OCI-LY1 (cell line): ENCODE measurements at regions not wholly inside any gene's neighbourhood (a gene's known extent, or its start where the extent isn't known, plus 50 kb on each side); places are given as distances from the start of the nearest gene placed in this dataset.

Experiments
- H2AFZ ChIP-seq: fragments of 200-600 bp; sonication (generic), shearing (Covaris generic); 2 replicates; pipeline ENCODE4 v1.6.0; 2014; ENCODE audit warnings: antibody characterized with exemption, mild to moderate bottlenecking, low read length
- H3F3A ChIP-seq: fragments of 200-600 bp; sonication (generic), shearing (Covaris generic); 2 replicates; pipeline ENCODE4 v1.6.0; 2014; ENCODE audit warnings: mild to moderate bottlenecking, antibody characterized with exemption, low read length, moderate library complexity; ENCODE audit not compliant: insufficient read depth
- H3K27ac ChIP-seq: fragments of 200-600 bp; sonication (generic); 2 replicates; pipeline ENCODE4 v1.5.1; 2014; ENCODE audit warnings: low read length, mixed run types, mild to moderate bottlenecking, low read depth; ENCODE audit not compliant: poor library complexity, severe bottlenecking
- H3K27me3 ChIP-seq: fragments of 200-600 bp; sonication (generic); 2 replicates; pipeline ENCODE4 v1.6.0; 2014; ENCODE audit warnings: antibody characterized with exemption, mild to moderate bottlenecking, low read length, moderate library complexity; ENCODE audit not compliant: insufficient read depth
- H3K36me3 ChIP-seq: fragments of 200-600 bp; sonication (generic); 2 replicates; pipeline ENCODE4 v1.6.1; 2014; ENCODE audit warnings: mild to moderate bottlenecking, antibody characterized with exemption, low read length, moderate library complexity, mixed read lengths; ENCODE audit not compliant: insufficient read depth
- H3K4me1 ChIP-seq: fragments of 200-600 bp; sonication (generic); 2 replicates; pipeline ENCODE4 v1.5.1; 2014; ENCODE audit warnings: mild to moderate bottlenecking, low read length, moderate library complexity; ENCODE audit not compliant: insufficient read depth, severe bottlenecking
- H3K4me2 ChIP-seq: fragments of 200-600 bp; sonication (generic), shearing (Covaris generic); 2 replicates; pipeline ENCODE4 v1.6.1; 2014; ENCODE audit warnings: low read length
- H3K4me3 ChIP-seq: fragments of 200-600 bp; sonication (generic); 2 replicates; pipeline ENCODE4 v1.5.1; 2014; ENCODE audit warnings: low read length, low read depth, mild to moderate bottlenecking, mixed read lengths; ENCODE audit not compliant: poor library complexity, severe bottlenecking
- H3K79me2 ChIP-seq: fragments of 200-600 bp; shearing (Covaris generic); 2 replicates; pipeline ENCODE4 v1.6.1; 2016; ENCODE audit warnings: mixed run types, low read length, mixed read lengths; ENCODE audit not compliant: insufficient read depth
- H3K9ac ChIP-seq: fragments of 200-600 bp; sonication (generic), shearing (Covaris generic); 2 replicates; pipeline ENCODE4 v1.6.1; 2014; ENCODE audit warnings: mild to moderate bottlenecking, low read length, mixed read lengths
- H3K9me2 ChIP-seq: fragments of 200-600 bp; sonication (generic), shearing (Covaris generic); 2 replicates; pipeline ENCODE4 v1.6.1; 2014; ENCODE audit warnings: low read depth, mild to moderate bottlenecking, low read length, mixed read lengths
- H3K9me3 ChIP-seq: fragments of 200-600 bp; shearing (Covaris generic); 2 replicates; pipeline ENCODE4 v1.6.1; 2014; ENCODE audit warnings: low read length, mixed read lengths
- H4K20me1 ChIP-seq: fragments of 200-600 bp; sonication (generic), shearing (Covaris generic); 2 replicates; pipeline ENCODE4 v1.6.0; 2016; ENCODE audit warnings: mild to moderate bottlenecking, low read length; ENCODE audit not compliant: insufficient read depth
- EZH2 ChIP-seq: fragments of 200-600 bp; sonication (generic), shearing (Covaris generic); IDR thresholded peaks from 2 replicates; pipeline ENCODE4 v1.8.0; 2017; ENCODE audit warnings: borderline replicate concordance, mixed run types, mild to moderate bottlenecking, antibody characterized with exemption, low read length, moderate library complexity, mixed read lengths
- TF ChIP-seq, protein P1 (sequence below): fragments of 200-600 bp; sonication (generic), shearing (Covaris generic); IDR thresholded peaks from 2 replicates; pipeline ENCODE4 v1.5.1; 2017; ENCODE audit warnings: mild to moderate bottlenecking, antibody characterized with exemption, low read length, moderate library complexity, mixed read lengths

DNA sequence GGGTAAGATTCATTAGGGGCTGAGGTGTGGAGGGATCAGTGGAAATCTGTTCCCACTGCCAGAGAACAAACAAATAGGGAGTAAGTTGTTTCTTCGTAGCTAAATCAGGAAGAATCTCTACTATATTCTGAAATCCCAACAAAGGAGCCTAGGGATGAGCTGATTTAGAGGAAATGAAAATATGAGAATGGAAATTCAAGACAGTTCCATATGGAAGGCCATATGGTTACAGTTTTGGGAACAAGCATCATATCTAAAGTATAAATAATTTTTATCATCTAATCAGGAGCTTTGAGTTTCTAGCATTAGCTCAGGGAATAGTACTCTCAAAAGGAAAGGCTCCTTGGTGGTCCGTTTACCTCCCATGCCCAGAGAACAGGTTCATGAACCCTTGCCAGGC, 218.2 kb downstream of the AASDH start:
- no peak for TF ChIP-seq EZH2
- TF ChIP-seq, protein P1, sequence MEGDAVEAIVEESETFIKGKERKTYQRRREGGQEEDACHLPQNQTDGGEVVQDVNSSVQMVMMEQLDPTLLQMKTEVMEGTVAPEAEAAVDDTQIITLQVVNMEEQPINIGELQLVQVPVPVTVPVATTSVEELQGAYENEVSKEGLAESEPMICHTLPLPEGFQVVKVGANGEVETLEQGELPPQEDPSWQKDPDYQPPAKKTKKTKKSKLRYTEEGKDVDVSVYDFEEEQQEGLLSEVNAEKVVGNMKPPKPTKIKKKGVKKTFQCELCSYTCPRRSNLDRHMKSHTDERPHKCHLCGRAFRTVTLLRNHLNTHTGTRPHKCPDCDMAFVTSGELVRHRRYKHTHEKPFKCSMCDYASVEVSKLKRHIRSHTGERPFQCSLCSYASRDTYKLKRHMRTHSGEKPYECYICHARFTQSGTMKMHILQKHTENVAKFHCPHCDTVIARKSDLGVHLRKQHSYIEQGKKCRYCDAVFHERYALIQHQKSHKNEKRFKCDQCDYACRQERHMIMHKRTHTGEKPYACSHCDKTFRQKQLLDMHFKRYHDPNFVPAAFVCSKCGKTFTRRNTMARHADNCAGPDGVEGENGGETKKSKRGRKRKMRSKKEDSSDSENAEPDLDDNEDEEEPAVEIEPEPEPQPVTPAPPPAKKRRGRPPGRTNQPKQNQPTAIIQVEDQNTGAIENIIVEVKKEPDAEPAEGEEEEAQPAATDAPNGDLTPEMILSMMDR: no peak
- Histone ChIP-seq H4K20me1 (no peaks in the 10 kb centered on the region), H3K27me3 (no peaks in the 10 kb centered on the region), H3K27ac (no peak overlapping the region), H3K4me3 (no peak overlapping the region), H2AFZ (no peak overlapping the region), H3K9me3 (no peaks in the 10 kb centered on the region), H3K4me2 (no peak overlapping the region), H3K9ac (no peak overlapping the region), H3K4me1 (no peaks in the 10 kb centered on the region), H3K79me2 (no peaks in the 10 kb centered on the region), H3K36me3 (no peaks in the 10 kb centered on the region), H3K9me2 (no peaks in the 10 kb centered on the region), H3F3A (no peaks in the 10 kb centered on the region)

DNA sequence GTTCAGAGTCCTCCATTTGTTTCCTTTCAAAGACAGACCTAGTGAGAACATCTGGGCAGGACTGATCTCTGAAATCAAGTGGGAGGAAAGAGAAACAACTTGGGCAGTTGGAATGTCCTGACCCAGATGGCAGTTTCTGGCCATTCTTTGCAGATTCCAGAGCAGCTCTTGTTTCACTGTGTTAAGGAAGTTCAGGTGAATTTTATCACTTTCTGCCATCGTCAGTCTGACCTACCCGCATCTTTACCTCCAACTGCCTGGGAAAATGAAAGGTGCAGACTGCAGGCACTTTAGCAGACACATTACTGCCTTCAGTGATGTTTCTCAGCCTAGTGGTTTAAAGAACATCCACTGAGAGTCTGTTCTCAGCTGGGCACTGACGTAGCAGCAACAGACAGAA, 216.2 kb downstream of the CEP135 start:
- H3K4me3 ChIP-seq: no peak overlapping the region
- H3K9ac ChIP-seq: no peak overlapping the region
- H2AFZ ChIP-seq: no peak overlapping the region
- TF ChIP-seq, protein P1: no peak
- no peak for TF ChIP-seq EZH2
- H3K79me2 ChIP-seq: no peaks in the 10 kb centered on the region
- no peaks in the 10 kb centered on the region for H3K4me1 ChIP-seq
- H3K4me2 ChIP-seq: no peak overlapping the region
- H4K20me1 ChIP-seq: no peaks in the 10 kb centered on the region
- no peaks in the 10 kb centered on the region for H3K9me2 ChIP-seq
- no peak overlapping the region for H3K27ac ChIP-seq
- H3K9me3 ChIP-seq: no peaks in the 10 kb centered on the region
- no peaks in the 10 kb centered on the region for H3F3A ChIP-seq
- no peaks in the 10 kb centered on the region for H3K27me3 ChIP-seq
- H3K36me3 ChIP-seq: no peaks in the 10 kb centered on the region

DNA sequence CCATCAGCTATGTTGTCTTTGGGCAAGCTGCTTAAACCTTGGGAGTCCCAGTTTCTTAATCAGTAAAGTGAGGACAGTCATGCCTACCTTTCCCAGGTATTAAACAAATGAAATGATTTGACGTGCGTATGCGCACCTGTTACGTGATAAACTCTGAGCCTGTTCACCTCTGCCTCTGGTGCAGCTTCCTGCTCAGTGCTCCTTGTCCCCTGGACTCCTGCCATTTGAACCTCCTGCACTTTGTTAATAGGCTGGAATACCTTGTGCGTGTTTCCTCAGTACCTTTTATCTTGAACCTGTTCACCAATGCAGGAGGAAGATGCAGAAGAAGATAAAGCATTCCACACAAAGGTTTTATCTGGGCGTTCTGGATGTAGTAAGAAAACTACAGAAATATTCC, 211.9 kb downstream of the CEP135 start:
- no peak for TF ChIP-seq EZH2
- TF ChIP-seq, protein P1: no peak

More for the DNA sequence above, 211.9 kb downstream of the CEP135 start:
- H3K27me3 ChIP-seq: no peaks in the 10 kb centered on the region
- H3K36me3 ChIP-seq: no peaks in the 10 kb centered on the region
- H3K9ac ChIP-seq: no peak overlapping the region
- no peaks in the 10 kb centered on the region for H3F3A ChIP-seq
- H3K4me3 ChIP-seq: no peak overlapping the region
- no peak overlapping the region for H2AFZ ChIP-seq
- H4K20me1 ChIP-seq: no peaks in the 10 kb centered on the region
- no peaks in the 10 kb centered on the region for H3K79me2 ChIP-seq
- no peaks in the 10 kb centered on the region for H3K9me3 ChIP-seq
- no peaks in the 10 kb centered on the region for H3K4me1 ChIP-seq
- H3K27ac ChIP-seq: no peak overlapping the region
- no peaks in the 10 kb centered on the region for H3K9me2 ChIP-seq
- H3K4me2 ChIP-seq: no peak overlapping the region
